Activated T-cell treated with anti-CD3 and anti-CD28 coated beads for 24 hours (primary cell): ENCODE measurements at regions not wholly inside any gene's neighbourhood (a gene's known extent, or its start where the extent isn't known, plus 50 kb on each side); places are given as distances from the start of the nearest gene placed in this dataset.
"Not testable (repeated sequence)": the region's sequence is repeated elsewhere in the genome, so short reads cannot be mapped to it uniquely, and the experiment has no call there.

Source experiments
- DNase-seq: peaks from one replicate; pipeline ENCODE4 v3.0.0-alpha.2; 2020; ENCODE audit warnings: low read depth

DNA sequence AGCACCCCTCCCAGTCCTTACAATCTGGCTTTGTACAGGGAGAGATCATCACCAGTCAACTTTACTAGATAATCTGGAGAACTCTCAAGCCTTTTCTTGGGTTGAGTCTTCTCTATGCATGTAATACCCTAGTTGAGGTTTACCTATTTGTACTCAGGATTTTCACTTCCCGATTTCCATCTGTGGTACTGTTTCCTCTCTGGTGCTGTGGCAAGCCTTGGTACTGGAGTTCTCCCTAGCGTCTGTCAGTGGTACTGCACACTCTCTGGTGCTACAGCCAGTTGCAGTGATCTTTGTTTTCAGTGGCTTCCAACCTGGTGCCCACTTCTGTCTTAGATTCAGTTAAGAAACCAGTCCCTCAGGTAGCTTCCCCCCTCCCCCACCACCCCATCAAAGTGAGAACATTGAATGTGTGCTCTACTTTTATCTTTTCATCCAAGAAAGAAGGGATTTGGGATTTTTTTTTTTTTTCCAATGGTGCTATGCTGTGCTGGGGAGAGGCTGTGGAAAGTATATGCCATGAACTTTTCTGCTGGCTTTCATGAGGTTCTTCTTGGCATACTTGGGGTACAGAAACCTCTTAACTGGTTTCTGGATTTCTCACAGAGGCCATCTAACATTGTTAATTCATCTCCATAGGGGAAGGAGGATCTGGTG lies 69.4 kb upstream of the EVL start:
- DNase-seq, result peak; percentile 53

DNA sequence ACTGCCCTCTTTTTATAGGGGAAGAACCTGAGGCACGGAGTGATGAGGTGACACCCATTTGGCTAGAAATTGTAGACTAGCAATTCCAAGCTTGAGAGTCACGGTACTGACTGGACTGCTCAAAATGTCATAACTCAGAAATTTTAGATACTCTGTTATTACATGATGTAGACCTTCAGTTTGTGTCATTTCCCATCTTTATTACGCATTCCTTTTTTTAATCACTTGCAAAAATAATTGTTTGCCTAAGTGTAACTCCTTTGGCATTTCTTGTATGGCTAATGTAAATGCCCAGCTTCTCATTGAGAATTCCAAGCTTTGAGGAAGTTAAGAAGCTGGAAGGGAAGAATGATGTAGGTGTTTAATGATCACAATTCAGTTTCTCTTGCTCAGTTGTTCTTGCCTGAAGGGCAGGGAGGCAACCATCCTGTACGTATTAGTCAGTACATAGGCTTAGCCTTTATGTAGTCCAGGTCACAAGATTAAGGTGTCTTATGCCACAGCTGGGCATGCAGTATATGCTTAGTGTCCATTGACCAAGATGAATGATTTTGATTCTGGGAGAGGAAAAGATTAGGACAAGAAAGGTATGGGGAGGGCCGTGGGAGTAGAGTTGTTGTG lies 68.2 kb upstream of the EVL start:
- no peak for DNase-seq

DNA sequence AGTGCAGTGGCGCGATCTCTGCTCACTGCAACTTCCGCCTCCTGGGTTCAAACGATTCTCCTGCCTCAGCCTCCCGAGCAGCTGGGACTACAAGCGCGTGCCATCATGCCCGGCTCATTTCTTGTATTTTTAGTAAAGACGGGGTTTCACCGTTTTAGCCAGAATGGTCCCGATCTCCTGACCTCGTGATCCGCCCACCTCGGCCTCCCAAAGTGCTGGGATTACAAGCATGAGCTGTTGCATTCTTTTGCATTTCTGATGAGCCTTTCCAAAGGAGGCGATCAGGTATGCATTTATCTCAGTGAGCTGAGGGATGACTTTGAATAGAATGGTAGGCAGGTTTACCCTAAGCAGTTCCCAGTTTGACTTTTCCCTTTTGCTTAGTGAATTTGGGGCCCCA lies 64.8 kb upstream of the EVL start:
- not testable (repeated sequence) for DNase-seq

DNA sequence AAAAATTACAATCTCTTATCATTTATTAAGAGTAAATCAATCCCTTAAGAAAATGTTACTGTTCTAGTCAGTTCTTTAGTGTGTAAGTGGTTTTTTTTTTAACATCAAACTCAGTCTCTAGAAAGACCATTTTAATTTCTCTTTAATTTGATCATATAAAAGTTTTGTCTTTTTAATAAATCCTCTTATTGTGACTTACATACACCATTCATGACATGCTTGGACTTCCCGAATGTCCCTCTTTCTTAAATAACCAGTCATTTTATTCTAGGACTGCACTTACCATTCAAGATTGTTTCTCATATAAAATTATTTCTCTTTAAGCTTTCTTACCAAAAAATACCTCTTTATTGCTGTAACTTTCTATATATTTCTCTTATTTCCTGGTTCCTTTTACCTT lies 60.8 kb upstream of the EVL start:
- DNase-seq, result no peak

DNA sequence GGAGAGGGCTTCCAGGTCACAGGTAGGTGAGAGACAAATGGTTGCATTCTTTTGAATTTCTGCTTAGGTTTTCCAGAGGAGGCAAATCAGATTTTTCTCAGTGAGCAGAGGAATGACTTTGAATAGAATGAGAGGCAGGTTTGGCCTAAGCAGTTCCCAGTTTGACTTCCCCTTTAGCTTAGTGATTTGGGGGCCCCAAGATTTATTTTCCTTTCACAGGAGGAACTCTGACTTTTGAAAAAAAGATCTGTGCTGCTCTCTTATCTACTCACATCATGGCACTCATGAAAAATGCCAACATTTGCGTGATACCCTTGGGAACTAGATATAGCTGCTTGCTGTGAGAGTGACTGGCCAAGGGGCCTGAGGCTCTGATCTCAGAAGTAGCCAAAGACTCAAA lies 58.0 kb upstream of the EVL start:
- DNase-seq, result no peak

DNA sequence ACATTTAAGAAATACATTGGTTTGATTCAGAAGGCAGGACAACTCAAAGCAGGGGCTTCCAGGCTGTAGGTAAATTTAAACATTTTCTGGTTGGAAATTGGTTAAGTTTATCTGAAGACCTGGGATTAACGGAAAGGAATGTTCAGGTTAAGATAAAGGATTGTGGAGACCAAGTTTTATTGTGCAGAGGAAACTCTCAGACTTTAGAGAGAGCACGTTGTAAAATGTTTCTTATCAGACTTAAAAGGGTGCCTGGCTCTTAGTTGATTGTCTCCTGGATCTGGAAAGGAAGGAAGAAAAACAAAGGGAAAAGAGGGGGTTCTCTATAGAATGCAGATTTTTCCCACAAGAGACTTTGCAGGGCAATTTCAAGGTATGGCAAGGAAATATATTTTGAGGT lies 55.4 kb upstream of the EVL start:
- DNase-seq, result not testable (repeated sequence)

DNA sequence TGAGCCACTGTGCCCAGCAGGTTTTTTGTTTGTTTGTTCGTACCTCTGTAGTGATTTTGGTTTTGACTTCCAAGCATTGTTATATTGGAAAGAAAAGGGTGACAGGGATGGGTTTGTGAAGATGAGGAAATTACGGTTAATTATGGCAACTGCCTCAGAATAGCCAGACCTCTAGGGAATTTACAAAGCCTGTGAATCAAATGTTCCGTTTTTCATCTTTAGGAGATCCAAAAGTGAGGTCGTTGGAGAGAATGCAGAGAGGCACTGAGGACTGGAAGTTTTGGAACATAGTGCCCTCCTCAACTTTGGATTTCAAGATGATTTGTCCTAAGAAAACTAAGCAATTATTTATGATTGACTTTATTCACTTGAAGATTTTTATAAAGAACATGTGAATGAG lies 54.5 kb upstream of the EVL start:
- no peak for DNase-seq

DNA sequence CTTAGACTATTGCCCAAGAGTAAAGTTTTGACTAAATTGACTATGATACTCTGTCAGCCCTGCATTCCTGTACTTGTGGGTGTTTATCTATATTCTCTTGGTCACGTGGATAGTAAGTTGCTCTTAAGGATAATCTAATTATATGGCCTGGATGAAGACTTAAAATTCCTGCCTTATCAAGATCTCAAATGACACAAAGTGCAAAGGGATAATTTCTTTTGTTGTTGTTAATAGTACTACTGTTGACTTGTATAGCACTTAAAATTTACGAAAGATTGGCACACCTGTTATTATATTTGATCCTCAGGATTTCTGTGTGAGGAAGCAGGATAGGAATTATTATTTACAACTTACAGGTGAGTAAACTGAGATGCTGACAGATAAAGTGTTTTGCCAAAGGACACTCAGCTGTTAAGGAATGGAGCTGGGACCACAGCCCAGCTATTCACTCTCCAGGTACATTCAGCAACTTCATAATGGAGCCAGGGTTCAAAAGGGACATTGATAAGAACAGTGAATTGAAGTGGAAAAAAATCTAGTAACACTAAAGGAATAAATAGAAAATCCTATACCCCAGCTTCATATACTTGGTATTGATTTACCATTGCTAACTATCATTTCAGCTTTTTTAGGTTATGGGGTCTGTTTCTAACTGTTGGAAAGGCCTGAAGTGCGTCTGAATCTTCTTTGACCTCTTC lies 53.4 kb upstream of the EVL start:
- no peak for DNase-seq

DNA sequence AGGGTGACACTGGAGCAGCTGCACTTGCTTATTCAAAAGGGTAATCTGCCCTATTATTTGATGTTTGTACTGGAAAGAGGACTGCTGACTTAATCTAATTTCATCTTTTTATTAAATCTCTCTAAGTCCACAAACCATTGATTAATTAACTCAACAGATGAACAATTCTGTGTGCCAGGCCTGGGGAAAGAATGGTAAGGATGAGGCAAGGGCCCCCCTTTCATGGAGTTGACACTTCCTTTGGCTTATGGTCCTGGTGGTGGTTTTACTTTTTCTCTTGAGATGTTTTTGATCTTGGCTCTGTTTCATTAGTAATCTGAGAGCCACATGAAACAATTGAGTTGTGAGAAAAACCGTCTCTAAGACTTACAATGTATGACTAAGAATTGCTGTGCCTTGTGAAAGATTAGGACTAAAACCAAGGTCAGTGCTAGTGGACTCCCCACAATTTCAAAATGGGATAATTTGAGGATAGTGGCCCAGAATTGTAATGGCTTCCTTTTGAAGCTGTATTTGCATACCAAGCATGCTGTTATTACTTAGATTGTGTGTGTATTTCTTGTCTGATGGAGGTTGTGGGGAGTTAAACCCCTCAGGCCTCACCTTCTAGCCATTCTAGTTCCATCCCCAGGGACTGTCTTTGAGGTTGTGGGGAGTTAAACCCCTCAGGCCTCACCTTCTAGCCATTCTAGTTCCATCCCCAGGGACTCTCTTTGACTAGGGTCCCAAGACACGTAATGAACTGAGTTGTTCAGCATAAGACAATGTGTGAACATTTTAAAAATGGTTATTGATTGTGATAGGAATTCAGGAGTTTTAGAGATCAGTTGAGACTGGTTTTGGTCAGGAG lies 52.5 kb upstream of the EVL start:
- no peak for DNase-seq

DNA sequence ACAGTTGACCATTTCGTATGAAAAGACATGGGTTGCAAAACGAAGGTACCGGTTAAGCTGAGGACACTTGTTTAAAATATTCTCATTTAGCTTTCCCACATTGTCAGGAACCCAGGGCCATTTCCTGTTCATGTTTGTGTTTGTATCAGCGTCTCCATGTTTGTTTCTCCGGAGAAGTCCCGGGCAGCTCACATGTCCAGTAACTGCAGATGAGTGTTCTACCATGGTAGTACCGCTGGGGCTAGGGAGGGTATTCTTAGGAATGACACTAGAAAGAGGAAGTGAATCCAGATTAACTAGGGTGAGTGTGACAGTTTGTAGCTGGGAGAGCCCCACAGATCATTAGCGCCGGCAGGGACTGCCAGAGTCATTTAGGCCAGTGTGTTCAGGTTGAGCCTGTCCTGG lies 50.0 kb upstream of the EVL start:
- no peak for DNase-seq
